OCI-LY3 (cell line): ENCODE measurements at regions not wholly inside any gene's neighbourhood (a gene's known extent, or its start where the extent isn't known, plus 50 kb on each side); places are given as distances from the start of the nearest gene placed in this dataset.

ENCODE experiments used
- EZH2phosphoT487 ChIP-seq: fragments of 200-600 bp; shearing (Covaris generic); IDR thresholded peaks from 2 replicates; pipeline ENCODE4 v1.6.1; 2018; ENCODE audit warnings: antibody characterized with exemption, mixed run types, low read depth
- TF ChIP-seq, protein P1 (sequence below): fragments of 200-600, 300-600 bp; sonication (generic); IDR thresholded peaks from 2 replicates; pipeline ENCODE4 v1.5.1; 2014; ENCODE audit warnings: antibody characterized with exemption, low read length, low read depth

DNA sequence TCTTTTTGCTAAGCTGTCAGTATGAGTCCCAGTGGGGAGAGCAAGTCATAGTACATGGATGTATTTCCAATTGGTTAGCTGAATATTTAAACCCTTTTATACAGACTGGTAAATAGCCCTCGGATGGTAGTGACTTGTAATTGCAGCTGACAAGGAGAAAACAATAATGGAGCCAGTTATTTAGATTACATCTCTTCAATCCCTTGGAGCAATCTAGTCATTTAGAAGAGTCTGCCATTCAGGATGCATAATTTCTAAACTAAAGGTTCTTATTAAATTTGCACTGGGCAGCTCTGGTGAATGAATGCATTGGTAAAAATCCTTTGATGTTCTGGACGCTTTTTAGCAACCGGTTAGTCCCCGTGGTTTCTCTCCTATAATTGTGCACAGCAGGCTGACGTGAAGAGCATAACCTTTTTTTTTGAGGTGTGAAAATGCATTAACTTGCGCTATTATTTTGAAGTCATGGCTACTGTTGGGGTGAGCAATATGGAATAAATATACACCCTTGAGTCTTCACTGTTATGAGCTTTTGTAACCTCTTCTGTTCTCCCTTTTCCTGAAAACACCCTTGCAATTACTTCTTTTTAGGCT, 158.6 kb upstream of the CD180 start:
- TF ChIP-seq, protein P1, sequence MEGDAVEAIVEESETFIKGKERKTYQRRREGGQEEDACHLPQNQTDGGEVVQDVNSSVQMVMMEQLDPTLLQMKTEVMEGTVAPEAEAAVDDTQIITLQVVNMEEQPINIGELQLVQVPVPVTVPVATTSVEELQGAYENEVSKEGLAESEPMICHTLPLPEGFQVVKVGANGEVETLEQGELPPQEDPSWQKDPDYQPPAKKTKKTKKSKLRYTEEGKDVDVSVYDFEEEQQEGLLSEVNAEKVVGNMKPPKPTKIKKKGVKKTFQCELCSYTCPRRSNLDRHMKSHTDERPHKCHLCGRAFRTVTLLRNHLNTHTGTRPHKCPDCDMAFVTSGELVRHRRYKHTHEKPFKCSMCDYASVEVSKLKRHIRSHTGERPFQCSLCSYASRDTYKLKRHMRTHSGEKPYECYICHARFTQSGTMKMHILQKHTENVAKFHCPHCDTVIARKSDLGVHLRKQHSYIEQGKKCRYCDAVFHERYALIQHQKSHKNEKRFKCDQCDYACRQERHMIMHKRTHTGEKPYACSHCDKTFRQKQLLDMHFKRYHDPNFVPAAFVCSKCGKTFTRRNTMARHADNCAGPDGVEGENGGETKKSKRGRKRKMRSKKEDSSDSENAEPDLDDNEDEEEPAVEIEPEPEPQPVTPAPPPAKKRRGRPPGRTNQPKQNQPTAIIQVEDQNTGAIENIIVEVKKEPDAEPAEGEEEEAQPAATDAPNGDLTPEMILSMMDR: no peak
- TF ChIP-seq EZH2phosphoT487: no peak
